ENCODE measurements at regions not wholly inside any gene's neighbourhood (a gene's known extent, or its start where the extent isn't known, plus 50 kb on each side); places are given as distances from the start of the nearest gene placed in this dataset.
A peak's percentile ranks its signal among the peaks of the same experiment; 100 is the strongest.

DNA sequence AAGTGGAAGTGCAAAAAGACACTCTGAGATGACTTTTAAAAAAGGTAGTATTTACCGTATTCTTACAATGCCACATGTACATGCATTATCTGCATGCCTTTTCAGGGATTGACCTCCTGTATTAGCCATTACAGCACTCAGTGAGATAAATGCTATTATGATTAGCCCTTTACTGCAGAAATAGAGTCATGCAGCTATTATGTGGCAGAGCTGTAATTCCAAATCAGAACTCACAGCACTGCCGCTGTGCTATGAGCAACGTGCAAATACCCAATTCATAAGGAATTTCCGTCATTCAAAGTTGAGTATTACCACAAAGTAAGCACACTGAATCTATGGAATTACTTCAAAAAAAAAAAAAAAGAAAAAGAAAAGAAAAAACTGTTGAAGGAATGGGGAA lies 92.1 kb upstream of the SMAD1 start:
- Histone ChIP-seq H3K36me3 (ENCODE audit: low read depth, low read length) (no peaks in the 10 kb centered on the region), H3K9me2 (replicated peaks; ENCODE audit: low read length) (no peaks in the 10 kb centered on the region), H3K9me3 (ENCODE audit: low read length) (no peaks in the 10 kb centered on the region), H3K9ac (ENCODE audit: low read length) (no peak overlapping the region), H3F3A (ENCODE audit: low read length, unreplicated experiment) (no peaks in the 10 kb centered on the region), H3K79me2 (ENCODE audit: low read length) (no peaks in the 10 kb centered on the region), H3K4me2 (ENCODE audit: low read length) (no peak overlapping the region), H3K27me3 (ENCODE audit: low read length) (peaks cover 16% of the 10 kb centered on the region; the same call in 1 of the 2 replicates), H3K27ac (ENCODE audit: low read length) (no peak overlapping the region), H4K20me1 (ENCODE audit: low read length) (no peaks in the 10 kb centered on the region), H2AFZ (ENCODE audit: low read length) (no peak overlapping the region), H3K4me3 (ENCODE audit: low read length) (no peak overlapping the region), H3K4me1 (ENCODE audit: insufficient read depth, low read length) (peaks cover 7% of the 10 kb centered on the region; the same call in 1 of the 2 replicates)
- ChIA-PET CTCF (no interaction called here), POLR2A (ENCODE audit: unreplicated experiment) (no interaction called here)
- ATAC-seq (no peak), DNase-seq (no peak)
- BruUV-seq (replicated peaks): no TSS peak
- TF ChIP-seq EZH2 (IDR thresholded peaks at IDR 0.05; ENCODE audit: low read length, unreplicated experiment) (no peak), EZH2phosphoT487 (IDR thresholded peaks at IDR 0.05; ENCODE audit: borderline replicate concordance, low read length) (no peak)
- TF ChIP-seq, protein P1, sequence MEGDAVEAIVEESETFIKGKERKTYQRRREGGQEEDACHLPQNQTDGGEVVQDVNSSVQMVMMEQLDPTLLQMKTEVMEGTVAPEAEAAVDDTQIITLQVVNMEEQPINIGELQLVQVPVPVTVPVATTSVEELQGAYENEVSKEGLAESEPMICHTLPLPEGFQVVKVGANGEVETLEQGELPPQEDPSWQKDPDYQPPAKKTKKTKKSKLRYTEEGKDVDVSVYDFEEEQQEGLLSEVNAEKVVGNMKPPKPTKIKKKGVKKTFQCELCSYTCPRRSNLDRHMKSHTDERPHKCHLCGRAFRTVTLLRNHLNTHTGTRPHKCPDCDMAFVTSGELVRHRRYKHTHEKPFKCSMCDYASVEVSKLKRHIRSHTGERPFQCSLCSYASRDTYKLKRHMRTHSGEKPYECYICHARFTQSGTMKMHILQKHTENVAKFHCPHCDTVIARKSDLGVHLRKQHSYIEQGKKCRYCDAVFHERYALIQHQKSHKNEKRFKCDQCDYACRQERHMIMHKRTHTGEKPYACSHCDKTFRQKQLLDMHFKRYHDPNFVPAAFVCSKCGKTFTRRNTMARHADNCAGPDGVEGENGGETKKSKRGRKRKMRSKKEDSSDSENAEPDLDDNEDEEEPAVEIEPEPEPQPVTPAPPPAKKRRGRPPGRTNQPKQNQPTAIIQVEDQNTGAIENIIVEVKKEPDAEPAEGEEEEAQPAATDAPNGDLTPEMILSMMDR (conservative IDR thresholded peaks at IDR 0.05; ENCODE audit: low read depth, low read length): no peak
- intact Hi-C loops (cut with micrococcal nuclease): no loop called here

- no peak overlapping the region; the same call in 1 of the 2 replicates for H3K27ac ChIP-seq (ENCODE audit: low read length)
- H3K9me2 ChIP-seq (replicated peaks; ENCODE audit: low read length): no peaks in the 10 kb centered on the region
- no peaks in the 10 kb centered on the region for H4K20me1 ChIP-seq (ENCODE audit: low read length)
- no peak overlapping the region for H2AFZ ChIP-seq (ENCODE audit: low read length)
- no peaks in the 10 kb centered on the region for H3F3A ChIP-seq (ENCODE audit: low read length, unreplicated experiment)
- H3K4me1 ChIP-seq (ENCODE audit: insufficient read depth, low read length): peaks cover 7% of the 10 kb centered on the region; the same call in 1 of the 2 replicates
- peaks cover 16% of the 10 kb centered on the region; the same call in 1 of the 2 replicates for H3K27me3 ChIP-seq (ENCODE audit: low read length)
- ChIA-PET POLR2A (ENCODE audit: unreplicated experiment) (no interaction called here), CTCF (no interaction called here)
- no TSS peak for BruUV-seq (replicated peaks)
- H3K9me3 ChIP-seq (ENCODE audit: low read length): no peaks in the 10 kb centered on the region
- ATAC-seq (no peak), DNase-seq (peak; percentile 48)
- H3K4me2 ChIP-seq (ENCODE audit: low read length): no peak overlapping the region
- intact Hi-C loops (cut with micrococcal nuclease): no loop called here
- H3K4me3 ChIP-seq (ENCODE audit: low read length): no peak overlapping the region
- H3K79me2 ChIP-seq (ENCODE audit: low read length): no peaks in the 10 kb centered on the region
- TF ChIP-seq EZH2 (IDR thresholded peaks at IDR 0.05; ENCODE audit: low read length, unreplicated experiment): no peak
- TF ChIP-seq, protein P1 (conservative IDR thresholded peaks at IDR 0.05; ENCODE audit: low read depth, low read length): no peak
- TF ChIP-seq EZH2phosphoT487 (IDR thresholded peaks at IDR 0.05; ENCODE audit: borderline replicate concordance, low read length): no peak
- no peaks in the 10 kb centered on the region for H3K36me3 ChIP-seq (ENCODE audit: low read depth, low read length)
- H3K9ac ChIP-seq (ENCODE audit: low read length): no peak overlapping the region
Measured at GRCh38 chr4:145388043-145388442, 93.6 kb upstream of the SMAD1 start.

- H4K20me1 ChIP-seq (ENCODE audit: low read length): no peaks in the 10 kb centered on the region
- intact Hi-C loops (cut with micrococcal nuclease): no loop called here
- no peak overlapping the region for H2AFZ ChIP-seq (ENCODE audit: low read length)
Measured at GRCh38 chr4:145387079-145387478, 94.6 kb upstream of the SMAD1 start.

More at GRCh38 chr4:145387079-145387478, 94.6 kb upstream of the SMAD1 start:
- no peak overlapping the region for H3K4me3 ChIP-seq (ENCODE audit: low read length)
- H3K27ac ChIP-seq (ENCODE audit: low read length): peak overlapping the region; percentile 16; the same call in 1 of the 2 replicates
- POLR2A ChIA-PET (ENCODE audit: unreplicated experiment): no interaction called here
- TF ChIP-seq, protein P1 (conservative IDR thresholded peaks at IDR 0.05; ENCODE audit: low read depth, low read length): no peak
- TF ChIP-seq EZH2 (IDR thresholded peaks at IDR 0.05; ENCODE audit: low read length, unreplicated experiment) (no peak), EZH2phosphoT487 (IDR thresholded peaks at IDR 0.05; ENCODE audit: borderline replicate concordance, low read length) (no peak)
- no peaks in the 10 kb centered on the region for H3F3A ChIP-seq (ENCODE audit: low read length, unreplicated experiment)
- no peak overlapping the region for H3K9ac ChIP-seq (ENCODE audit: low read length)
- CTCF ChIA-PET: no interaction called here
- no peak for ATAC-seq
- peaks cover 16% of the 10 kb centered on the region; the same call in 1 of the 2 replicates for H3K27me3 ChIP-seq (ENCODE audit: low read length)
- no peak overlapping the region for H3K4me2 ChIP-seq (ENCODE audit: low read length)
- no peaks in the 10 kb centered on the region for H3K36me3 ChIP-seq (ENCODE audit: low read depth, low read length)
- H3K9me2 ChIP-seq (replicated peaks; ENCODE audit: low read length): no peaks in the 10 kb centered on the region
- no peaks in the 10 kb centered on the region for H3K79me2 ChIP-seq (ENCODE audit: low read length)
- no peaks in the 10 kb centered on the region for H3K9me3 ChIP-seq (ENCODE audit: low read length)
- no TSS peak for BruUV-seq (replicated peaks)
- H3K4me1 ChIP-seq (ENCODE audit: insufficient read depth, low read length): peaks cover 7% of the 10 kb centered on the region; the same call in 1 of the 2 replicates
- DNase-seq: no peak

Measured in PC-3 (cell line).